ENCODE measurements at regions not wholly inside any gene's neighbourhood (a gene's known extent, or its start where the extent isn't known, plus 50 kb on each side); places are given as distances from the start of the nearest gene placed in this dataset.

DNA sequence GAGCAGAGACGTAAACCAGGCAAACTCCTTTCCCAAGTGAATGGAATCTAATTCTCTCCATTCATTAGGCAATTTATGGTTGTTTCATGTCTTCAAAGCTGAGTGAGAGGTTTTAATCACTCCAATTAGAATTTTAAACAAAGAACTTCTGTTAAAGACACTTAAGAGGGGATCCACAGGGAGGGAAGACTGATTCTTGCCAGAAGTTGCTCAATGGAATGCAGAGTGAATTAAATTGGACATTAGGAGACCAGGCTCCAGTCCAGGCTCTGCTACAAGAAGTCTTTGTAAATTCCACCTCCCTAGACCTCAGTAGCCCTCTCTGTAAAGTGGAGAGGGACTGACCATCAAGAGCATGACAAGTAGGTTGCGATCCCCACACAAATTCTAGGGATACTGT, 130.7 kb upstream of the TMEM72 start:
- H3K4ac ChIP-seq (ENCODE audit: low read length): no peak overlapping the region
- H2BK120ac ChIP-seq (ENCODE audit: low read depth, low read length): no peak overlapping the region
- WGBS, 2 donors (ENCODE audit: extremely low coverage in 2 of 2, insufficient read length in 2 of 2, insufficient replicate concordance in 1 of 2): no CpG with 5 or more reads among the region's 2 CpGs

DNA sequence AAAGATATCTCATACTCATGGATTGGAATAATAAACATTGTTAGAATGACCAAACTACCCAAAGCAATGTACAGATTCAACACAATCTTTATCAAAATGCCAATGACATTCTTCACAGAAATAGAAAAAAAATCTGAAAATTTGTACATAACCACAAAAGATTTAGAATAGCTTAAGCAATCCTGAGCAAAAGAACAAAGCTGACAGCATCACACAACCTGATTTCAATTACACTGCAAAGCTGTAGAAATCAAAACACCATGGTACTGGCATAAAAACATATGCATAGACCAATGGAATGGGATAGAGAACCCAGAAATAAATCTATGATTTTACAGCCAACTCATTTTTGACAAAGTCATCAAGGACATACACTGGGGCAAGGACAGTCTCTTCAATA, 130.0 kb upstream of the TMEM72 start:
- Histone ChIP-seq H2AFZ (ENCODE audit: low read length) (no peak overlapping the region), H2BK12ac (ENCODE audit: low read length) (no peak overlapping the region), H3K4me1 (ENCODE audit: control insufficient read depth in 2 of 2, insufficient read depth in 1 of 2, low read depth in 1 of 2, low read length in 2 of 2) (no peaks in the 10 kb centered on the region), H3K4me3 (ENCODE audit: low read length in 2 of 2) (no peak overlapping the region), H2BK5ac (ENCODE audit: low read length) (no peak overlapping the region), H3K23ac (ENCODE audit: low read depth, low read length, poor library complexity) (no peak overlapping the region), H2AK5ac (ENCODE audit: low read depth, low read length) (no peak overlapping the region), H3K4me2 (ENCODE audit: insufficient read depth, low read length, poor library complexity, severe bottlenecking) (no peak overlapping the region), H3K9ac (ENCODE audit: low read depth, low read length, poor library complexity) (no peak overlapping the region), H4K8ac (ENCODE audit: low read depth, low read length) (no peak overlapping the region), H4K91ac (ENCODE audit: low read depth, low read length, poor library complexity) (no peak overlapping the region), H3K27me3 (ENCODE audit: control insufficient read depth in 3 of 3, insufficient read depth in 3 of 3, low read depth in 1 of 3, low read length in 3 of 3) (no peaks in the 10 kb centered on the region), H3K18ac (ENCODE audit: low read length) (no peak overlapping the region), H3K9me3 (replicated peaks in 1 of 2; ENCODE audit: control insufficient read depth in 2 of 2, insufficient read depth in 1 of 2, low read depth in 1 of 2, low read length in 2 of 2) (peaks cover 0 to 1% of the 10 kb centered on the region in 2 donors), H3K79me1 (ENCODE audit: low read depth, low read length) (no peaks in the 10 kb centered on the region), H3K36me3 (replicated peaks in 1 of 2; ENCODE audit: control insufficient read depth in 2 of 2, insufficient read depth in 2 of 2, low read length in 2 of 2) (no peaks in the 10 kb centered on the region), H2BK120ac (ENCODE audit: low read depth, low read length) (no peak overlapping the region), H3K4ac (ENCODE audit: low read length) (no peak overlapping the region), H3K27ac (replicated peaks; ENCODE audit: low read length) (no peak overlapping the region), H3K14ac (ENCODE audit: low read length) (no peak overlapping the region), H2BK15ac (ENCODE audit: low read length) (no peak overlapping the region)
- no peak for DNase-seq (ENCODE audit: low spot score)

More for the DNA sequence above, 130.7 kb upstream of the TMEM72 start:
- H2BK15ac ChIP-seq (ENCODE audit: low read length): no peak overlapping the region
- DNase-seq (ENCODE audit: low spot score): no peak
- no peak overlapping the region for H2AK5ac ChIP-seq (ENCODE audit: low read depth, low read length)
- H3K4me1 ChIP-seq (ENCODE audit: control insufficient read depth in 2 of 2, insufficient read depth in 1 of 2, low read depth in 1 of 2, low read length in 2 of 2): no peaks in the 10 kb centered on the region
- H3K4me3 ChIP-seq (ENCODE audit: low read length in 2 of 2): no peak overlapping the region
- no peak overlapping the region for H3K18ac ChIP-seq (ENCODE audit: low read length)
- no peak overlapping the region for H2BK5ac ChIP-seq (ENCODE audit: low read length)
- no peak overlapping the region for H3K14ac ChIP-seq (ENCODE audit: low read length)
- H2BK12ac ChIP-seq (ENCODE audit: low read length): no peak overlapping the region
- H3K27ac ChIP-seq (replicated peaks; ENCODE audit: low read length): no peak overlapping the region
- H3K9me3 ChIP-seq (replicated peaks in 1 of 2; ENCODE audit: control insufficient read depth in 2 of 2, insufficient read depth in 1 of 2, low read depth in 1 of 2, low read length in 2 of 2): peaks cover 0 to 1% of the 10 kb centered on the region in 2 donors
- H3K9ac ChIP-seq (ENCODE audit: low read depth, low read length, poor library complexity): no peak overlapping the region
- H3K27me3 ChIP-seq (ENCODE audit: control insufficient read depth in 3 of 3, insufficient read depth in 3 of 3, low read depth in 1 of 3, low read length in 3 of 3): no peaks in the 10 kb centered on the region
- no peak overlapping the region for H3K23ac ChIP-seq (ENCODE audit: low read depth, low read length, poor library complexity)
- no peaks in the 10 kb centered on the region for H3K36me3 ChIP-seq (replicated peaks in 1 of 2; ENCODE audit: control insufficient read depth in 2 of 2, insufficient read depth in 2 of 2, low read length in 2 of 2)
- H4K8ac ChIP-seq (ENCODE audit: low read depth, low read length): no peak overlapping the region
- no peak overlapping the region for H3K4me2 ChIP-seq (ENCODE audit: insufficient read depth, low read length, poor library complexity, severe bottlenecking)
- no peak overlapping the region for H2AFZ ChIP-seq (ENCODE audit: low read length)
- no peaks in the 10 kb centered on the region for H3K79me1 ChIP-seq (ENCODE audit: low read depth, low read length)
- no peak overlapping the region for H4K91ac ChIP-seq (ENCODE audit: low read depth, low read length, poor library complexity)

DNA sequence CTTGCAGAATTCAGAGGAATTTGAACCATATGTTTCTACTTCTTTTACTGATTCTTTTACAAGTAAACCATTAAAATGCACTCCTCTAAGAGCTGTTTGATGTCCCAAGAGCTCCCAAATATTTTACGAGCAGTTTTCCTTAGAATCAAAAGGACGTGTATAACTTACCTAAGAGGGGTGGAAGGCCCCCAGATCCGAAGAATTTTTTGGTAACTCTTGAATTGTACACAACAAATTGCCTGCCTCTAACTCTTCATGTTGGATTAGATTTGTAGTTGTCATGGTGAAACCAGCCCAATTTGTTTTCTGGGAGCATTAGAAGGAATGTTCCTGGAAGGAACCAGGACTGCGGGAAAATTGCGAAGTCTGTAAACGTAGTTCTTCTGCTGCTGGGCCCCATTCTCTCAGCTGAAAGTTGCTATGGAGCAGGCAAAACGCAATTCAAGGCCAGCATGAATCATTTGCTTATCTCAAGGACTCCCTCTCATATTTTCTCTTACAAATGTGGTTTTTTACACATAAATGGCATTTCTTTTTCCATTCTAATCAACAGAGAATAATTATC, 124.8 kb upstream of the TMEM72 start:
- H3K9ac ChIP-seq (ENCODE audit: low read depth, low read length, poor library complexity): no peak overlapping the region
- H3K4me1 ChIP-seq (ENCODE audit: control insufficient read depth in 2 of 2, insufficient read depth in 1 of 2, low read depth in 1 of 2, low read length in 2 of 2): no peaks in the 10 kb centered on the region
- H4K91ac ChIP-seq (ENCODE audit: low read depth, low read length, poor library complexity): no peak overlapping the region
- no peaks in the 10 kb centered on the region for H3K36me3 ChIP-seq (replicated peaks in 1 of 2; ENCODE audit: control insufficient read depth in 2 of 2, insufficient read depth in 2 of 2, low read length in 2 of 2)
- H3K4ac ChIP-seq (ENCODE audit: low read length): no peak overlapping the region
- H3K18ac ChIP-seq (ENCODE audit: low read length): no peak overlapping the region
- no peaks in the 10 kb centered on the region for H3K79me1 ChIP-seq (ENCODE audit: low read depth, low read length)
- H4K8ac ChIP-seq (ENCODE audit: low read depth, low read length): no peak overlapping the region
- no peak overlapping the region for H2BK5ac ChIP-seq (ENCODE audit: low read length)
- no CpG with 5 or more reads among the region's 7 CpGs for WGBS, 2 donors (ENCODE audit: extremely low coverage in 2 of 2, insufficient read length in 2 of 2, insufficient replicate concordance in 1 of 2)
- H2BK120ac ChIP-seq (ENCODE audit: low read depth, low read length): no peak overlapping the region
- no peak overlapping the region for H2AK5ac ChIP-seq (ENCODE audit: low read depth, low read length)
- H2BK15ac ChIP-seq (ENCODE audit: low read length): no peak overlapping the region
- DNase-seq (ENCODE audit: low spot score): no peak
- H3K9me3 ChIP-seq (replicated peaks in 1 of 2; ENCODE audit: control insufficient read depth in 2 of 2, insufficient read depth in 1 of 2, low read depth in 1 of 2, low read length in 2 of 2): no peaks in the 10 kb centered on the region
- H2BK12ac ChIP-seq (ENCODE audit: low read length): no peak overlapping the region
- no peak overlapping the region for H3K23ac ChIP-seq (ENCODE audit: low read depth, low read length, poor library complexity)
- H3K27ac ChIP-seq (replicated peaks; ENCODE audit: low read length): no peak overlapping the region
- no peak overlapping the region for H2AFZ ChIP-seq (ENCODE audit: low read length)
- no peak overlapping the region for H3K4me3 ChIP-seq (ENCODE audit: low read length in 2 of 2)
- H3K4me2 ChIP-seq (ENCODE audit: insufficient read depth, low read length, poor library complexity, severe bottlenecking): no peak overlapping the region
- H3K27me3 ChIP-seq (ENCODE audit: control insufficient read depth in 3 of 3, insufficient read depth in 3 of 3, low read depth in 1 of 3, low read length in 3 of 3): no peaks in the 10 kb centered on the region
- H3K14ac ChIP-seq (ENCODE audit: low read length): no peak overlapping the region

DNA sequence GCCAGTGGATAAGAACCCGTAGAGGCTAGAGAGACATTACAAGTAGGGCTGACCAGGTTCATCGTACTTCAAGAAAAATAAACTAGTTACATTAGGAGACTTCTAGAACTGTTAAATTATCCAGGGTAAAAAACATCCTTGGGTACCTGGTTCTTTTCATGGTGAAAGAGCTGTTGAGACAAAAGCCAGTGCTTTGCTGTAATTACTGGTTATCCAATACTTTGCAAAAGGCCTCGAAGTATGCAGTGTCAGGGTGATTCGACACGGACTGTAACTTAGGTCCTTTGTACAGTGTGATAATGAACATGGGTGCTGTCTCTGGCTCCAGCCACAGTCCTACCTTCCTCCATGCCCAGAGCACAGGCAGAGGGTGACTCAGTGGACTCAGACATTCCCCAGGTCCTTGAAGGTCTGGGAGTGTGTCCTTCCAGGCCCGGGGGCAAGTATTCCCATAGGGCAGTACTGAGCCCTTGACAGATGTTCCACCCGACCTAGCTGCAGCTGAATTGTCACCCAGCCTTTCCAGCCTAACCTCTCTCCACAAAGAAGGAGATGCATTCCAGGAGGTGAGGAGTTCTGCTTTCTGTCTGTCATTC, 123.6 kb upstream of the TMEM72 start:
- H3K4me3 ChIP-seq (ENCODE audit: low read length in 2 of 2): no peak overlapping the region
- no peak for DNase-seq (ENCODE audit: low spot score)

More for the DNA sequence above, 123.6 kb upstream of the TMEM72 start:
- Histone ChIP-seq H3K14ac (ENCODE audit: low read length) (no peak overlapping the region), H3K27me3 (ENCODE audit: control insufficient read depth in 3 of 3, insufficient read depth in 3 of 3, low read depth in 1 of 3, low read length in 3 of 3) (no peaks in the 10 kb centered on the region), H3K9ac (ENCODE audit: low read depth, low read length, poor library complexity) (no peak overlapping the region), H2BK15ac (ENCODE audit: low read length) (no peak overlapping the region), H2BK12ac (ENCODE audit: low read length) (no peak overlapping the region), H2AFZ (ENCODE audit: low read length) (no peak overlapping the region), H3K36me3 (replicated peaks in 1 of 2; ENCODE audit: control insufficient read depth in 2 of 2, insufficient read depth in 2 of 2, low read length in 2 of 2) (no peaks in the 10 kb centered on the region), H2BK5ac (ENCODE audit: low read length) (no peak overlapping the region), H2AK5ac (ENCODE audit: low read depth, low read length) (no peak overlapping the region), H3K23ac (ENCODE audit: low read depth, low read length, poor library complexity) (no peak overlapping the region), H2BK120ac (ENCODE audit: low read depth, low read length) (no peak overlapping the region), H3K4ac (ENCODE audit: low read length) (no peak overlapping the region), H4K8ac (ENCODE audit: low read depth, low read length) (no peak overlapping the region), H3K79me1 (ENCODE audit: low read depth, low read length) (no peaks in the 10 kb centered on the region), H3K4me1 (ENCODE audit: control insufficient read depth in 2 of 2, insufficient read depth in 1 of 2, low read depth in 1 of 2, low read length in 2 of 2) (no peaks in the 10 kb centered on the region), H3K9me3 (replicated peaks in 1 of 2; ENCODE audit: control insufficient read depth in 2 of 2, insufficient read depth in 1 of 2, low read depth in 1 of 2, low read length in 2 of 2) (no peaks in the 10 kb centered on the region), H4K91ac (ENCODE audit: low read depth, low read length, poor library complexity) (no peak overlapping the region), H3K18ac (ENCODE audit: low read length) (peak overlapping the region; percentile 29), H3K27ac (replicated peaks; ENCODE audit: low read length) (no peak overlapping the region), H3K4me2 (ENCODE audit: insufficient read depth, low read length, poor library complexity, severe bottlenecking) (no peak overlapping the region)
- WGBS, 2 donors (ENCODE audit: extremely low coverage in 2 of 2, insufficient read length in 2 of 2, insufficient replicate concordance in 1 of 2): no CpG with 5 or more reads among the region's 7 CpGs

Measured in neuronal stem cell (in vitro differentiated cells).